Neural progenitor cell (in vitro differentiated cells): ENCODE measurements at regions not wholly inside any gene's neighbourhood (a gene's known extent, or its start where the extent isn't known, plus 50 kb on each side); places are given as distances from the start of the nearest gene placed in this dataset.

Source experiments
- EZH2 ChIP-seq: fragments of 200-600 bp; sonication (generic); IDR thresholded peaks from 2 replicates; pipeline ENCODE4 v1.6.1; 2017; ENCODE audit warnings: antibody characterized with exemption, mild to moderate bottlenecking, moderate library complexity
- TF ChIP-seq, protein P1 (sequence below): fragments of 200-600 bp; sonication (generic); IDR thresholded peaks from 2 replicates; pipeline ENCODE4 v1.5.1; 2017; ENCODE audit warnings: antibody characterized with exemption, mild to moderate bottlenecking

DNA sequence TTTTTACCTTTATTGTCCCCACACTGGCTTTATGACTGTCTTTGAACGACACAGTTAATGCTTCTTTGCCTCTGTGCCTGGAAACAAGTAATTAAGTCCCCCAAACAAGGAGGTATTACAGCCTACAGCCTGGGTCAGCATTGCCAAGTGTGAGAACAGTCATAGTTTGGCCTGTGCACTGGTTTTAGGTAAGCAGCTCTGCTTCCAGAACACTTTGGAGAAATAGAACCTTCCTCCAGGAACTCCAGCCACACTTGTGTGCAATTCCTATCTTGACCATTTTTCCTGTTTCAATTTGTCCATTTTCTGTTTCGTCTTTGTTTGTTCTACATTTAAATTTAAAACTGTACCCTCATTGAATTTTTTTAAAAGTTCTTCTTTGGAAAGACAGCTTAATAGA lies 568.2 kb downstream of the TUSC7 start:
- no peak for TF ChIP-seq EZH2
- TF ChIP-seq, protein P1, sequence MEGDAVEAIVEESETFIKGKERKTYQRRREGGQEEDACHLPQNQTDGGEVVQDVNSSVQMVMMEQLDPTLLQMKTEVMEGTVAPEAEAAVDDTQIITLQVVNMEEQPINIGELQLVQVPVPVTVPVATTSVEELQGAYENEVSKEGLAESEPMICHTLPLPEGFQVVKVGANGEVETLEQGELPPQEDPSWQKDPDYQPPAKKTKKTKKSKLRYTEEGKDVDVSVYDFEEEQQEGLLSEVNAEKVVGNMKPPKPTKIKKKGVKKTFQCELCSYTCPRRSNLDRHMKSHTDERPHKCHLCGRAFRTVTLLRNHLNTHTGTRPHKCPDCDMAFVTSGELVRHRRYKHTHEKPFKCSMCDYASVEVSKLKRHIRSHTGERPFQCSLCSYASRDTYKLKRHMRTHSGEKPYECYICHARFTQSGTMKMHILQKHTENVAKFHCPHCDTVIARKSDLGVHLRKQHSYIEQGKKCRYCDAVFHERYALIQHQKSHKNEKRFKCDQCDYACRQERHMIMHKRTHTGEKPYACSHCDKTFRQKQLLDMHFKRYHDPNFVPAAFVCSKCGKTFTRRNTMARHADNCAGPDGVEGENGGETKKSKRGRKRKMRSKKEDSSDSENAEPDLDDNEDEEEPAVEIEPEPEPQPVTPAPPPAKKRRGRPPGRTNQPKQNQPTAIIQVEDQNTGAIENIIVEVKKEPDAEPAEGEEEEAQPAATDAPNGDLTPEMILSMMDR: no peak
